BJ (cell line): ENCODE measurements at regions not wholly inside any gene's neighbourhood (a gene's known extent, or its start where the extent isn't known, plus 50 kb on each side); places are given as distances from the start of the nearest gene placed in this dataset.

Source experiments
- CTCF ChIA-PET: fragments of 350-600 bp; formaldehyde crosslinking; extraction: SDS; loops from one replicate; lab custom pipeline; 2021; ENCODE audit warnings: antibody characterized with exemption, inconsistent platforms; lab: Yijun Ruan, JAX
- POLR2A ChIA-PET: fragments of 300-600 bp; sonication (Branson Sonifier 250); formaldehyde crosslinking; extraction: SDS; loops from one replicate; lab custom pipeline; 2021; ENCODE audit warnings: antibody characterized with exemption; lab: Charles Lee
- DNase-seq: peaks from one replicate; pipeline ENCODE4 v3.0.0-alpha.2; 2011; ENCODE audit warnings: low read depth
- H3K27me3 ChIP-seq: 2 replicates; pipeline ENCODE4 v1.6.0; 2011; ENCODE audit warnings: low read length; ENCODE audit not compliant: control insufficient read depth, insufficient read depth
- H3K36me3 ChIP-seq: 2 replicates; pipeline ENCODE4 v1.5.1; 2011; ENCODE audit warnings: low read length; ENCODE audit not compliant: control insufficient read depth, insufficient read depth
- H3K4me3 ChIP-seq: 2 replicates; pipeline ENCODE4 v1.5.1; 2011; ENCODE audit warnings: low read depth, mild to moderate bottlenecking, control low read depth, low read length
- CTCF ChIP-seq: IDR thresholded peaks from 2 replicates; pipeline ENCODE4 v1.5.1; 2011; ENCODE audit warnings: low read depth, mild to moderate bottlenecking, control low read depth, inconsistent platforms, low read length, moderate library complexity; ENCODE audit not compliant: insufficient read depth

- peaks cover 10% of the 10 kb centered on the region for H3K27me3 ChIP-seq
- no peak overlapping the region for H3K4me3 ChIP-seq
- no peak for TF ChIP-seq CTCF
- ChIA-PET CTCF (interaction anchor here (1.4 kb wide), 1 partner anchor 15 kb away, joined by 6 read pairs; no protein-coding TSS in a partner anchor), POLR2A (no interaction called here)
- H3K36me3 ChIP-seq = no peaks in the 10 kb centered on the region
- no peak for DNase-seq
These were observed 311.3 kb downstream of the UACA start for GRCh38 chr15:70451821-70452653.

GRCh38 chr15:70450142-70450443 is 313.3 kb downstream of the UACA start:
- peaks cover 12% of the 10 kb centered on the region for H3K27me3 ChIP-seq
- H3K36me3 ChIP-seq = no peaks in the 10 kb centered on the region
- DNase-seq = no peak
- ChIA-PET POLR2A (no interaction called here), CTCF (no interaction called here)
- no peak for TF ChIP-seq CTCF
- H3K4me3 ChIP-seq = no peak overlapping the region

- Histone ChIP-seq H3K4me3 (no peak overlapping the region), H3K36me3 (no peaks in the 10 kb centered on the region), H3K27me3 (peaks cover 14% of the 10 kb centered on the region)
- POLR2A ChIA-PET = no interaction called here
- TF ChIP-seq CTCF = no peak
- DNase-seq = no peak
- CTCF ChIA-PET = no interaction called here
These were observed 313.8 kb downstream of the UACA start for GRCh38 chr15:70449311-70450141.

- Histone ChIP-seq H3K4me3 (no peak overlapping the region), H3K27me3 (peaks cover 22% of the 10 kb centered on the region), H3K36me3 (no peaks in the 10 kb centered on the region)
- POLR2A ChIA-PET = no interaction called here
- DNase-seq = no peak
- CTCF ChIA-PET = no interaction called here
- TF ChIP-seq CTCF = no peak
These were observed 315.2 kb downstream of the UACA start for GRCh38 chr15:70447928-70448698.

- ChIA-PET CTCF (no interaction called here), POLR2A (no interaction called here)
- DNase-seq = no peak
- no peaks in the 10 kb centered on the region for H3K36me3 ChIP-seq
- no peak for TF ChIP-seq CTCF
- H3K27me3 ChIP-seq = peaks cover 22% of the 10 kb centered on the region
- H3K4me3 ChIP-seq = no peak overlapping the region
These were observed 315.8 kb downstream of the UACA start for GRCh38 chr15:70447521-70447920.
